HG02870 (cell line): ENCODE measurements at regions not wholly inside any gene's neighbourhood (a gene's known extent, or its start where the extent isn't known, plus 50 kb on each side); places are given as distances from the start of the nearest gene placed in this dataset.
"Not testable (repeated sequence)": the region's sequence is repeated elsewhere in the genome, so short reads cannot be mapped to it uniquely, and the experiment has no call there.

Experiments used
- ATAC-seq: cut with Tn5 transposase; IDR thresholded peaks from one replicate; pipeline ENCODE4 v1.9.1; 2021; ENCODE audit warnings: mild to moderate bottlenecking, moderate library complexity; ENCODE audit not compliant: unreplicated experiment

- ATAC-seq: no peak
These were observed 53.8 kb downstream of the ADRB2 start for GRCh38 chr5:148880197-148880596.

- ATAC-seq: no peak
These were observed 54.3 kb downstream of the ADRB2 start for GRCh38 chr5:148880696-148881095.

GRCh38 chr5:148882332-148882731 lies 55.9 kb downstream of the ADRB2 start:
- ATAC-seq: no peak

- no peak for ATAC-seq
These were observed 58.1 kb downstream of the ADRB2 start for GRCh38 chr5:148884339-148885020.

- ATAC-seq: no peak
These were observed 60.9 kb downstream of the ADRB2 start for GRCh38 chr5:148887123-148887881.

- not testable (repeated sequence) for ATAC-seq
These were observed 63.5 kb downstream of the ADRB2 start for GRCh38 chr5:148889936-148890335.

- not testable (repeated sequence) for ATAC-seq
These were observed 69.0 kb downstream of the ADRB2 start for GRCh38 chr5:148895441-148895840.

GRCh38 chr5:148897842-148898241 lies 71.4 kb downstream of the ADRB2 start:
- ATAC-seq: no peak

GRCh38 chr5:148898413-148899075 lies 72.1 kb downstream of the ADRB2 start:
- ATAC-seq: no peak

- ATAC-seq: no peak
These were observed 73.6 kb downstream of the ADRB2 start for GRCh38 chr5:148899993-148900392.

GRCh38 chr5:148902478-148902877 lies 76.1 kb downstream of the ADRB2 start:
- no peak for ATAC-seq

GRCh38 chr5:148903587-148903986 lies 77.2 kb downstream of the ADRB2 start:
- no peak for ATAC-seq

- ATAC-seq: no peak
These were observed 78.0 kb downstream of the ADRB2 start for GRCh38 chr5:148904440-148904839.

- ATAC-seq: no peak
These were observed 79.1 kb downstream of the ADRB2 start for GRCh38 chr5:148905541-148905940.

- no peak for ATAC-seq
These were observed 80.6 kb downstream of the ADRB2 start for GRCh38 chr5:148906968-148907367.

- ATAC-seq: no peak
These were observed 82.6 kb downstream of the ADRB2 start for GRCh38 chr5:148909040-148909439.

- ATAC-seq: no peak
These were observed 83.4 kb downstream of the ADRB2 start for GRCh38 chr5:148909766-148910165.

GRCh38 chr5:148910216-148910615 lies 83.8 kb downstream of the ADRB2 start:
- ATAC-seq: no peak

GRCh38 chr5:148910686-148911361 lies 84.4 kb downstream of the ADRB2 start:
- ATAC-seq: no peak

GRCh38 chr5:148911386-148911785 lies 85.0 kb downstream of the ADRB2 start:
- no peak for ATAC-seq

- ATAC-seq: no peak
These were observed 85.7 kb downstream of the ADRB2 start for GRCh38 chr5:148912146-148912545.
